GM12878 (cell line): ENCODE measurements at regions not wholly inside any gene's neighbourhood (a gene's known extent, or its start where the extent isn't known, plus 50 kb on each side); places are given as distances from the start of the nearest gene placed in this dataset.

Experiments used
- CHD1 ChIP-seq: IDR thresholded peaks from 2 replicates; pipeline ENCODE4 v1.6.1; 2012; ENCODE audit warnings: low read depth, low read length, improper control_type of control experiment
- EP300 ChIP-seq, 2 experiments: fragments of 150-350 bp in 1 of 2; IDR thresholded peaks; 2 replicates each; pipeline ENCODE4 v1.6.1; 2011 to 2012; ENCODE audit warnings: low read depth in 2 of 2, low read length in 2 of 2, borderline replicate concordance in 1 of 2, improper control_type of control experiment in 1 of 2, inconsistent platforms in 1 of 2; ENCODE audit not compliant: control insufficient read depth in 1 of 2
- FOXM1 ChIP-seq: IDR thresholded peaks from 2 replicates; pipeline ENCODE4 v1.6.1; 2012; ENCODE audit warnings: low read depth, mild to moderate bottlenecking, inconsistent platforms, low read length, moderate library complexity
- NFIC ChIP-seq: IDR thresholded peaks from 2 replicates; pipeline ENCODE4 v1.6.1; 2012; ENCODE audit warnings: low read depth, mild to moderate bottlenecking, inconsistent platforms, low read length, moderate library complexity
- POLR2AphosphoS5 ChIP-seq: IDR thresholded peaks from 2 replicates; pipeline ENCODE4 v1.6.1; 2011; ENCODE audit warnings: mild to moderate bottlenecking, low read length, inconsistent platforms
- RBBP5 ChIP-seq: fragments of 200-600 bp; sonication (generic); conservative IDR thresholded peaks from 2 replicates; pipeline ENCODE4 v1.6.1; 2016
- TCF3 ChIP-seq: IDR thresholded peaks from 2 replicates; pipeline ENCODE4 v1.6.1; 2012; ENCODE audit warnings: low read depth, mild to moderate bottlenecking, low read length, borderline replicate concordance; ENCODE audit not compliant: insufficient read depth

DNA sequence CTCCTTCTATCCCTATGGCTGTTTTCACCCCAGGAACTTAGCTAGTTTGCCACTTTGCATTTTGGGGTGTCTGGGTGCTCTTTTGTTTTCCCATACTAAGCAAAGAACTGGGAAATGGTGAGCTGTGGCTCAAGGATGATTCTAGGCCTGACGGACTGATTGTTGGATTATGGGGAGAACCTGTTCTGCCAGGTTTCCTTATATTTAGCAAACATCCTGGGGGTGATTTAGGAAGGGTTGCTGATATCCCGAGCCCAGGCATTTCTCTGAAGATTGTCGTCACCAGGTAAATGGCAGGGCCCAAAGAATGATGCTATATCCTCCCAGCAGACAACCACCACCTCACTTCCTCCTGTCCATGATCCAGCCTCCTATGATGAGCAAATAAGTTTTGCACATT lies 72.1 kb upstream of the GRB10 start:
- TF ChIP-seq TCF3 (no peak), CHD1 (no peak), FOXM1 (no peak), POLR2AphosphoS5 (no peak), EP300 (IDR thresholded peaks at IDR 0.05; ENCODE audit: borderline replicate concordance in 1 of 2, control insufficient read depth in 1 of 2, low read depth in 2 of 2, low read length in 2 of 2) (no peak), RBBP5 (no peak), NFIC (no peak)
